GM08714 (cell line): ENCODE measurements at regions not wholly inside any gene's neighbourhood (a gene's known extent, or its start where the extent isn't known, plus 50 kb on each side); places are given as distances from the start of the nearest gene placed in this dataset.

ENCODE experiments used
- H3K4me3 ChIP-seq: fragments of 200-500 bp; sonication (Bioruptor generic); 2 replicates; pipeline ENCODE4 v1.5.1; 2014; ENCODE audit warnings: mild to moderate bottlenecking, low read length, inconsistent platforms
- ZNF274 ChIP-seq: IDR thresholded peaks from 2 replicates; pipeline ENCODE4 v1.6.1; 2012; ENCODE audit warnings: mild to moderate bottlenecking, low read depth, low read length

GRCh38 chr14:56886471-56887062 is 76.3 kb upstream of the OTX2 start:
- TF ChIP-seq ZNF274: no peak
- no peak overlapping the region for H3K4me3 ChIP-seq

DNA sequence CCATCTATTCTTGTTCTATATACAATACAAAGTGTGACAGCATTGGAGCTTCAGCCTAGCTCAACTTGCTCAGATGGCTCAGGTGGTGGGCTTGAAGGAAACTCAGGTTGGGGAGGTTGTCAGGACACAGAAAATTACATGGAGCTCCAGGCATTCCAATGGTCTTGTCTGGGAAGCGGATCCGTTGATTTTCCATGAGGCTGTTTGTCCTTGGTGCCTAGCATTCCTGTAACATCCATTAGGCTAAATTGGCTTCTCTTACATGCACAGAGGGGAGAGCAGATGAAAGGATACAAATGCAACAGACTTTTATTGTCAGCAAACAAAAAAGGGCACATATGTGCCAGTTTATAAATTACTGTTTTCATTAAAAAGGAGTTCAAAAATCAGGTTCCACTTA is 75.5 kb upstream of the OTX2 start:
- TF ChIP-seq ZNF274: no peak
- no peak overlapping the region for H3K4me3 ChIP-seq

- no peak for TF ChIP-seq ZNF274
- no peak overlapping the region for H3K4me3 ChIP-seq
Observed at GRCh38 chr14:56884617-56885016, 74.3 kb upstream of the OTX2 start.

DNA sequence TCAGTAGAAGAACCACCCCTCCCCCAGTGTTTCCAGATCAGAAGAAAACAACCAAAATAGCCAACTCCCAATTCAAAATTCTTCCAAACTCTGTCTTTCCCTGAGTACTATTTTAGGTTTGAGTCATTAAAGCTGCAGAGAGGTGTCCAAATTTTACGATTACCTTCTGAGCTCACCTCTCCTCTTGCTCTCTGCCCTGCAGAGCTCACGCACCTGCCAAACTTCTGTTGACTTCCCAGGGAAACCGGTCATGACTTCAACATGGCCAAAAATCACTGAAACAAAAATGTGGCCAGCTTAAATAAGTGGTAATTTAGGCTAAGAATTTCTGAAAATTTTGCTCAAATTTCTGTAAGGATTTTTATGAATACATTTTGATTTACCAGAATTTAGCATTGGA is 70.9 kb upstream of the OTX2 start:
- no peak overlapping the region for H3K4me3 ChIP-seq
- no peak for TF ChIP-seq ZNF274

DNA sequence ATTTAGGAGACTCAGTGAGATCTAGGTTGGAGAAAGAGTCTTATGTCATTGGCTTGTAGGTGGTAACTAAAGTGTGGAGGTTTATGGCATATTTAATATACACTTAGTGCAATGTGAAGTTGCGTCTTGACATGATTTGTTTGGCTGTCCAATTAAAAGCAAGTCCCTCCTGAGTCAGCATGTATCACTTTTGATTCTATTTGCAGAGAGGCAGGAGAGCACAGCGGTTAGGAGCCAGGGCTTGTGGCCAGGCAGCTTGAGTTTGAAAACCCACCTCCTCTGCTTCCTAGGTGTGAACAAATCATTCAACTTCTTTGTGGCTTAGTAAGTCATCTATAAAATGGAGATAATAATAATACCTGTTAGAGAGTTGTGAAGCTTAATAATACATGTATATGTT is 68.5 kb upstream of the OTX2 start:
- no peak for TF ChIP-seq ZNF274
- no peak overlapping the region for H3K4me3 ChIP-seq

- no peak for TF ChIP-seq ZNF274
- no peak overlapping the region for H3K4me3 ChIP-seq
Observed at GRCh38 chr14:56875104-56875675, 64.9 kb upstream of the OTX2 start.

DNA sequence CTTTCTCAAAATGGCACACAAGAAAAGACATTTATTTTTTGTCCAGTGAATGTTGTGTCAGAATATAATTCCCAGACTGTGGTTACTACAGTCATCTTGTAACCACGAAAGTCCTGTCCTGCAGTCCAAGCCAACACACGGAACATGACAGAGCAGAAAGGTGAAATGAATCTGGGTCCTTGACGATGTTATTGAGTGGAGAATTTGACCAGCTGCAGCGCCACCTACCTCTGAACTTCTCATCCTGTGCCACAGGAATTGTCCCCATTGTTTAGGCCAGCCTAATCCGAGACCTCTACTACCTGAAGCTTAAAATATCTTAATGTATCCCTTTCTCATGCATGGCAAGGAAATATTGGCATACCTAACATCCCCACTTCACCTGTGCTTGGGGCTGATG is 64.1 kb upstream of the OTX2 start:
- no peak overlapping the region for H3K4me3 ChIP-seq
- TF ChIP-seq ZNF274: no peak

GRCh38 chr14:56870336-56870735 is 60.1 kb upstream of the OTX2 start:
- H3K4me3 ChIP-seq: no peak overlapping the region
- no peak for TF ChIP-seq ZNF274

- TF ChIP-seq ZNF274: no peak
- H3K4me3 ChIP-seq: no peak overlapping the region
Observed at GRCh38 chr14:56868660-56869059, 58.4 kb upstream of the OTX2 start.

DNA sequence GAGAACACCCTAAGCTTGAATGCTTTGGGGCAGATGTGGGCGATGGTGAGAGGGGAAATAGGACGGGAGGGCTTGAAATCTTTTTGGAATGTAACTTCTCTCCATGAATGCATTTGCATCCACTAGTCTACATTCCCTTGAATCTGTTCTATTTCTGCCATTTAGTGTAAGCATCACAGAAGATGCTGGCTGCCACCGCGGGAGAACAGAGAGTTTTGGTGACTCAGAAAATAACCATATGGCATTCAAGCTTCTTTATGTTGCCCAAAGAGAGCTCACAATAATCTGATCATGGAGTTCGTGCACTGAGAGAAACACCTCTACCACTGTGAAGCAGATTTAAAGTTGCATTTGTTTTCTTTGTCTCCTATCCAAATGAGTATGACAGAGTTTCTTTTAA is 52.6 kb upstream of the OTX2 start:
- no peak for TF ChIP-seq ZNF274

DNA sequence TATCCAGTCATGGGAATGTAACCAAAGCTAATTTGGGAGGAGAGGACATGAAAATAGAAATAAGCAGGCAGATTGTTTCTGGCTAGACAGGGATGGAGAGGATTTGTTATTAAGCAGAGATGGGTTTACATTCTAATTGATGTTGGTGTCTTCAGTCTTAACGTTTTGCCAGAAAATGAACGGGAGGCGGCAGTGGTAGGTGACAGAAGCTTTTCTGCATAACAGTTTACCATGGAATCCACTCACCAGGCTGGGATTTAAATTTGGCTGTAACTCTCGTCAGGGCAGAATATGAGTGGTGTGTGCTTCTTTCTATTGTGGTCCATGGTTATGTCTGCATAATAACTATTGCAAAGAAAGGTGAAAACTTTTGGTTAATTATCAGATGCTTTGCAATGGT is 50.2 kb upstream of the OTX2 start:
- TF ChIP-seq ZNF274: no peak
- no peak overlapping the region for H3K4me3 ChIP-seq

More for the DNA sequence above, 52.6 kb upstream of the OTX2 start:
- H3K4me3 ChIP-seq: no peak overlapping the region
